MCF 10A (cell line): ENCODE measurements at regions not wholly inside any gene's neighbourhood (a gene's known extent, or its start where the extent isn't known, plus 50 kb on each side); places are given as distances from the start of the nearest gene placed in this dataset.
A peak's percentile ranks its signal among the peaks of the same experiment; 100 is the strongest.

ENCODE experiments used
- BruUV-seq: library from RNA; stranded (reverse); fragments of 400-500 nt; replicated peaks from 2 replicates; lab custom pipeline; 2021; lab: Mats Ljungman, UMichigan
- CTCF ChIA-PET: fragments of 300-600 bp; sonication (Branson Sonifier 250); formaldehyde crosslinking; extraction: SDS; loops from one replicate; lab custom pipeline; 2021; ENCODE audit warnings: antibody characterized with exemption, inconsistent platforms; lab: Yijun Ruan, JAX
- POLR2A ChIA-PET: fragments of 300-600, 350-650 bp; sonication (Branson Sonifier 250); formaldehyde crosslinking; extraction: SDS; loops from one replicate; lab custom pipeline; 2020; ENCODE audit warnings: antibody characterized with exemption, inconsistent platforms; lab: Yijun Ruan, JAX
- DNase-seq: peaks from one replicate; pipeline ENCODE4 v3.0.0-alpha.2; 2018; ENCODE audit not compliant: unreplicated experiment
- H3K27ac Mint-ChIP-seq: one replicate; pipeline ENCODE4 v1.8.0; 2022; ENCODE audit warnings: mild to moderate bottlenecking, low read depth, mixed read lengths; ENCODE audit not compliant: unreplicated experiment
- H3K27me3 Mint-ChIP-seq: one replicate; pipeline ENCODE4 v1.8.0; 2022; ENCODE audit warnings: mixed read lengths; ENCODE audit not compliant: insufficient read depth, unreplicated experiment
- H3K36me3 Mint-ChIP-seq: one replicate; pipeline ENCODE4 v1.8.0; 2022; ENCODE audit warnings: mild to moderate bottlenecking, moderate library complexity, mixed read lengths; ENCODE audit not compliant: insufficient read depth, unreplicated experiment
- H3K4me1 Mint-ChIP-seq: one replicate; pipeline ENCODE4 v1.8.0; 2022; ENCODE audit warnings: mixed read lengths; ENCODE audit not compliant: insufficient read depth, unreplicated experiment
- H3K4me3 Mint-ChIP-seq: one replicate; pipeline ENCODE4 v1.8.0; 2022; ENCODE audit warnings: mild to moderate bottlenecking, moderate library complexity, mixed read lengths; ENCODE audit not compliant: unreplicated experiment
- H3K9me3 Mint-ChIP-seq: one replicate; pipeline ENCODE4 v1.8.0; 2022; ENCODE audit warnings: mixed read lengths; ENCODE audit not compliant: unreplicated experiment
- CTCF ChIP-seq: fragments of 200-600 bp; IDR thresholded peaks from one replicate; pipeline ENCODE4 v1.8.0; 2022; ENCODE audit warnings: antibody characterized with exemption, mild to moderate bottlenecking; ENCODE audit not compliant: unreplicated experiment
- intact Hi-C: fragments of 100-400 bp; cut with micrococcal nuclease; formaldehyde crosslinking; loops from 2 replicates; pipeline ENCODE4 v1.14.1; 2022

- CTCF ChIA-PET: interaction anchor here (1.5 to 6.5 kb wide), 3 partner anchors 9 to 232 kb away, joined by 3 to 104 read pairs (median 5); no protein-coding TSS in a partner anchor
- BruUV-seq: no TSS peak
- intact Hi-C loops: no loop called here
These were observed 65.2 kb downstream of the GTPBP8 start for GRCh38 chr3:113055961-113056360.

GRCh38 chr3:113057117-113057516 is 66.3 kb downstream of the GTPBP8 start:
- BruUV-seq: no TSS peak
- Mint-ChIP-seq H3K27me3 (no peaks in the 10 kb centered on the region), H3K4me1 (no peaks in the 10 kb centered on the region), H3K36me3 (no peaks in the 10 kb centered on the region), H3K4me3 (no peak overlapping the region), H3K27ac (no peak overlapping the region), H3K9me3 (no peaks in the 10 kb centered on the region)
- no peak for TF ChIP-seq CTCF
- no peak for DNase-seq
- intact Hi-C loops: no loop called here
- CTCF ChIA-PET: interaction anchor here (1.7 to 6.5 kb wide), 2 partner anchors 230 to 231 kb away, joined by 10 to 104 read pairs; no protein-coding TSS in a partner anchor
- POLR2A ChIA-PET: no interaction called here

More at GRCh38 chr3:113055961-113056360, 65.2 kb downstream of the GTPBP8 start:
- POLR2A ChIA-PET: interaction anchor here (0.6 to 1.1 kb wide), 3 partner anchors 36 to 217 kb away, joined by 3 to 4 read pairs (median 3); no protein-coding TSS in a partner anchor
- no peak overlapping the region for H3K4me3 Mint-ChIP-seq
- DNase-seq: no peak
- no peaks in the 10 kb centered on the region for H3K36me3 Mint-ChIP-seq
- H3K27ac Mint-ChIP-seq: no peak overlapping the region
- no peaks in the 10 kb centered on the region for H3K27me3 Mint-ChIP-seq
- no peak for TF ChIP-seq CTCF
- H3K4me1 Mint-ChIP-seq: no peaks in the 10 kb centered on the region
- H3K9me3 Mint-ChIP-seq: no peaks in the 10 kb centered on the region

GRCh38 chr3:113058188-113058587 is 67.4 kb downstream of the GTPBP8 start:
- DNase-seq: no peak
- POLR2A ChIA-PET: no interaction called here
- H3K36me3 Mint-ChIP-seq: no peaks in the 10 kb centered on the region
- CTCF ChIA-PET: interaction anchor here (0.6 to 1.7 kb wide), 3 partner anchors 78 to 710 kb away, joined by 3 to 10 read pairs (median 5); no protein-coding TSS in a partner anchor
- TF ChIP-seq CTCF: no peak
- peaks cover 8% of the 10 kb centered on the region for H3K9me3 Mint-ChIP-seq
- no peak overlapping the region for H3K4me3 Mint-ChIP-seq
- peaks cover 7% of the 10 kb centered on the region for H3K4me1 Mint-ChIP-seq
- no peaks in the 10 kb centered on the region for H3K27me3 Mint-ChIP-seq
- no peak overlapping the region for H3K27ac Mint-ChIP-seq
- no TSS peak for BruUV-seq
- intact Hi-C loops: no loop called here

GRCh38 chr3:113062705-113063104 is 71.9 kb downstream of the GTPBP8 start:
- no peaks in the 10 kb centered on the region for H3K36me3 Mint-ChIP-seq
- no TSS peak for BruUV-seq
- POLR2A ChIA-PET: no interaction called here
- H3K4me3 Mint-ChIP-seq: no peak overlapping the region
- H3K4me1 Mint-ChIP-seq: peaks cover 18% of the 10 kb centered on the region
- DNase-seq: no peak
- no peaks in the 10 kb centered on the region for H3K27me3 Mint-ChIP-seq
- CTCF ChIA-PET: interaction anchor here (0.6 to 2.5 kb wide), 3 partner anchors 28 to 513 kb away, joined by 3 to 9 read pairs (median 3); no protein-coding TSS in a partner anchor
- peaks cover 16% of the 10 kb centered on the region for H3K9me3 Mint-ChIP-seq
- intact Hi-C loops: no loop called here
- H3K27ac Mint-ChIP-seq: peak overlapping the region; percentile 76
- TF ChIP-seq CTCF: no peak
